Lung (tissue), 11 donors: ENCODE measurements at regions not wholly inside any gene's neighbourhood (a gene's known extent, or its start where the extent isn't known, plus 50 kb on each side); places are given as distances from the start of the nearest gene placed in this dataset.

Source experiments
- ATAC-seq: fragments of 200-7000 bp; cut with Tn5 transposase; one replicate; pipeline ENCODE4 v1.9.1; 2020; ENCODE audit warnings: moderate number of reproducible peaks; ENCODE audit not compliant: insufficient read depth, low FRiP score
- DNase-seq, 3 donors: peaks; one replicate each; pipeline ENCODE4 v3.0.0-alpha.2; 2013 to 2017
- H3K27ac ChIP-seq, 2 donors: one replicate each; pipeline ENCODE4 v1.5.1; 2013; ENCODE audit warnings: mild to moderate bottlenecking in 2 of 2, moderate library complexity in 2 of 2, control low read depth in 1 of 2, inconsistent platforms in 1 of 2, low read depth in 1 of 2, low read length in 1 of 2
- H3K27me3 ChIP-seq, 3 donors: one replicate each; pipeline ENCODE4 v1.5.1; 2013; ENCODE audit warnings: low read length in 2 of 3; ENCODE audit not compliant: control insufficient read depth in 3 of 3, insufficient read depth in 3 of 3
- H3K36me3 ChIP-seq, 4 donors: one replicate each; pipeline ENCODE4 v1.5.1; 2013; ENCODE audit warnings: low read length in 4 of 4, mild to moderate bottlenecking in 1 of 4, moderate library complexity in 1 of 4; ENCODE audit not compliant: control insufficient read depth in 4 of 4, insufficient read depth in 4 of 4
- H3K4me1 ChIP-seq, 5 donors: one replicate each; pipeline ENCODE4 v1.5.1; 2013; ENCODE audit warnings: low read length in 5 of 5, mild to moderate bottlenecking in 2 of 5, moderate library complexity in 1 of 5; ENCODE audit not compliant: control insufficient read depth in 5 of 5, insufficient read depth in 5 of 5
- H3K4me3 ChIP-seq: one replicate; pipeline ENCODE4 v1.5.1; 2013; ENCODE audit warnings: mild to moderate bottlenecking, control low read depth, moderate library complexity
- H3K9ac ChIP-seq, 2 donors: one replicate each; pipeline ENCODE4 v1.5.1; 2013; ENCODE audit warnings: low read length in 2 of 2, control low read depth in 1 of 2; ENCODE audit not compliant: insufficient read depth in 1 of 2
- H3K9me3 ChIP-seq, 4 donors: one replicate each; pipeline ENCODE4 v1.5.1; 2013; ENCODE audit warnings: low read length in 3 of 4, mild to moderate bottlenecking in 1 of 4, moderate library complexity in 1 of 4; ENCODE audit not compliant: control insufficient read depth in 4 of 4, insufficient read depth in 3 of 4
- CTCF ChIP-seq: IDR thresholded peaks from 2 replicates; pipeline ENCODE4 v1.5.1; 2012; ENCODE audit warnings: mild to moderate bottlenecking; ENCODE audit errors: control extremely low read depth, extremely low read depth
- WGBS, 2 donors: extraction: QIAGEN DNeasy Blood & Tissue Kit; methylation state at CpG; one replicate each; pipeline ENCODE4 v1.1.7; 2013; 5-methylcytosine and 5-hydroxymethylcytosine counted together
- donor health status: control.
- donor health status: control.
- donor health status: Bipolar disorder and iron deficiency.
- donor health status: healthy.
- donor health status: DM: yes; HTN: yes; CAD: no.

DNA sequence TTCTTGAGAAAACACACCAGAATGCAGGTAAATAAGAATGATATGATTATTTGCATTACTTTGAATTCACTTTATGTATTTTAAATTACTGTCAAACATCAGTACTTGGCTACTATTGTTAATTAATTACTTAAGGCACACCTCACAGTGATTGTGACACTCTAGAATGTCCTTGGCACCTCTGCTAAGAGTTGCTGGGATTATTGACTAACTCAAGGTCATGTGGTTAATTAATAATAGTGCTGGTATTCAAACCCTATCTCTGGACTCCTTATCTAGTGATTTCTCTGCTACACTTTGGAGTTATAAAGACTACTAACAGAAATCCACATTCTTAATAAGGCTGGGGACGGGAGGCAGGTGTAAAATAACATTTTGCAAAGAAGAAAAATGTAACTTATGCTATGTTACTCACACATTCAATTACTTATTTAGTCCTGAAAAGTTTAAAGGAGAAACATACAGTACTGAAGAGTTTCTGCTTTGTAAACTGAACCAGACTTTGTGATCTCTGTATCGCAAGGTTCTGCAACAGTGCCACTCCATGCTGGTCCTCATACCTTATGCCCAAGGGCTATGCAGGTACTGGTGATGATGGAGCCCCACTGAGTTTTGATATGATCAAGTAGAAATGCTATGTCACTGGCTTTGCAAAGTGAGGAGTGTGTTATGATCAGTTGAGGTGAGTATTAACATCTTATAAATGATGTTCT is 242.7 kb downstream of the MID1IP1 start:
- WGBS, 2 donors: 62 to 86% methylated on average over 2 of the region's 2 CpGs
- Histone ChIP-seq H3K4me3 (no peak overlapping the region), H3K27ac (no peak overlapping the region), H3K27me3 (peaks cover 0 to 23% (median 12%) of the 10 kb centered on the region in 3 donors), H3K36me3 (no peaks in the 10 kb centered on the region), H3K4me1 (no peaks in the 10 kb centered on the region), H3K9ac (no peak overlapping the region), H3K9me3 (no peaks in the 10 kb centered on the region)
- ATAC-seq (no peak), DNase-seq (no peak)
- TF ChIP-seq CTCF: no peak

DNA sequence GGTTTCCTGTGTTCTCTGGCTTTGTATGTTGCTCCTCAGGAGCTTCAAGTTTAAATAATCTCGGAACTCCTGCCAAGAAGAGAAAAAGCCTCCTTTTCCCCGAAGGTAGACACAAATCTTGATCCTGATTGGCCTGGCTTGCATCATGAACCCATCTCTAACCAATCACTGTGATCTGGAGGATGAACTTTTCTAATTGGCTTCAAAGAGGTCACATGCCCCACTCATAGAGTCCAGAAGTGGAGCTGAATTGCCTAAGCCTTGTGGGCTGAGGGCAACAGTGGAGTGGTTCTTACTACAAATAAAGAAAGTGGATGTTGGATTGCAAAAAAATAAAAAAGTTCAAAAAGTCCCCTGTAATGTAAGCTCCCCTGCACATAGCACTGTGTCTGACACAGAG is 245.9 kb downstream of the MID1IP1 start:
- Histone ChIP-seq H3K9ac (no peak overlapping the region), H3K4me1 (no peaks in the 10 kb centered on the region), H3K36me3 (no peaks in the 10 kb centered on the region), H3K4me3 (no peak overlapping the region), H3K27ac (no peak overlapping the region), H3K27me3 (peaks cover 5 to 16% (median 9%) of the 10 kb centered on the region in 3 donors), H3K9me3 (peaks cover 0 to 2% (median 0%) of the 10 kb centered on the region in 4 donors)
- ATAC-seq (no peak), DNase-seq (no peak)
- WGBS, 2 donors: 68 to 100% methylated on average over 2 of the region's 2 CpGs
- TF ChIP-seq CTCF: no peak

DNA sequence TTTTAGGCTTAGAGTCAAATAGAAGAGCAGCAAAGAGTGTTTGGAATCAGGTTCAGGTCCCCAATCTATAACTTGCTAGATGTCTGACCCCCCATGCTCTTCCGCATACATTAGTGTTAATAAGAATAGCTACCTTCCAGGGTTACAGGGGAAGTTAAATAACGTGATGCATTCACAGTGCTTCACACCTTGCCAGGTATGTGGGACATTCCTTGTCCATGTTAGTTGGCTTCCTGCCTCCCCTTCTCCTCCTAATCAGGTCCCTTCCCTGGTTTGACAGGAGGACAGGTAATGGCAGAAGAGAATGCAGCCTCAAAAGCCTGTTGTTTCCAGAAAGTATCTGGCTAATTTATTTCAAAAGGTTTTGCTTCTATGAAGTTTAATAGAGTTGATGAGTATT is 248.7 kb downstream of the MID1IP1 start:
- ATAC-seq (no peak), DNase-seq (no peak)
- H3K27me3 ChIP-seq: peaks cover 5 to 16% (median 6%) of the 10 kb centered on the region in 3 donors
- no peak overlapping the region for H3K4me3 ChIP-seq
- 72 to 85% methylated on average over 2 of the region's 2 CpGs for WGBS, 2 donors
- no peaks in the 10 kb centered on the region for H3K4me1 ChIP-seq
- H3K27ac ChIP-seq: no peak overlapping the region
- TF ChIP-seq CTCF: no peak
- no peak overlapping the region for H3K9ac ChIP-seq
- peaks cover 0 to 2% (median 0%) of the 10 kb centered on the region in 4 donors for H3K9me3 ChIP-seq
- no peaks in the 10 kb centered on the region for H3K36me3 ChIP-seq

- Histone ChIP-seq H3K9ac (no peak overlapping the region), H3K27ac (no peak overlapping the region), H3K4me3 (no peak overlapping the region), H3K36me3 (no peaks in the 10 kb centered on the region), H3K27me3 (peaks cover 5 to 17% (median 6%) of the 10 kb centered on the region in 3 donors), H3K9me3 (peaks cover 0 to 2% (median 0%) of the 10 kb centered on the region in 4 donors), H3K4me1 (no peaks in the 10 kb centered on the region)
- ATAC-seq: no peak
- TF ChIP-seq CTCF: no peak
- 78 to 83% methylated on average over 4 of the region's 4 CpGs for WGBS, 2 donors
- DNase-seq: no peak
Measured at GRCh38 chrX:39050427-39050826, 249.2 kb downstream of the MID1IP1 start.
